Tibial nerve (tissue), 4 donors: ENCODE measurements at regions not wholly inside any gene's neighbourhood (a gene's known extent, or its start where the extent isn't known, plus 50 kb on each side); places are given as distances from the start of the nearest gene placed in this dataset.

Experiments
- DNase-seq, 2 donors: peaks; one replicate each; pipeline ENCODE4 v3.0.0-alpha.2; 2019; ENCODE audit warnings: low spot score in 2 of 2
- H3K27ac ChIP-seq, 4 donors: fragments of 200-600 bp; sonication (generic) in 3 of 4; one replicate each; pipeline ENCODE4 v1.5.1; 2017 to 2019; ENCODE audit warnings: mild to moderate bottlenecking in 1 of 4
- H3K27me3 ChIP-seq, 2 donors: fragments of 200-600 bp; sonication (generic) in 1 of 2; one replicate each; pipeline versions ENCODE4 v1.5.1 to v1.6.0; 2017 to 2019
- H3K36me3 ChIP-seq, 3 donors: fragments of 200-600 bp; sonication (generic); one replicate each; pipeline ENCODE4 v1.5.1; 2018 to 2019
- H3K4me1 ChIP-seq, 4 donors: fragments of 200-600 bp; sonication (generic) in 3 of 4; one replicate each; pipeline ENCODE4 v1.5.1; 2017 to 2019
- H3K4me3 ChIP-seq, 4 donors: fragments of 200-600 bp; sonication (generic) in 3 of 4; one replicate each; pipeline ENCODE4 v1.5.1; 2017 to 2019; ENCODE audit warnings: mild to moderate bottlenecking in 1 of 4, moderate library complexity in 1 of 4
- H3K9me3 ChIP-seq, 4 donors: fragments of 200-600 bp; sonication (generic) in 3 of 4; one replicate each; pipeline ENCODE4 v1.5.1; 2017 to 2019
- CTCF ChIP-seq, 5 experiments: fragments of 200-600 bp in 3 of 5; fragments of 450-650 bp in 2 of 5; sonication (generic) in 3 of 5; IDR thresholded peaks; one replicate each; pipeline ENCODE4 v1.5.1; 2016 to 2019; ENCODE audit warnings: antibody characterized with exemption in 5 of 5, mild to moderate bottlenecking in 3 of 5, moderate library complexity in 2 of 5
- EP300 ChIP-seq, 2 donors: sonication (generic); formaldehyde crosslinking; IDR thresholded peaks; one replicate each; pipeline ENCODE4 v1.6.1; 2017; ENCODE audit warnings: antibody characterized with exemption in 2 of 2, mild to moderate bottlenecking in 1 of 2
- POLR2A ChIP-seq, 2 donors: fragments of 450-650 bp; IDR thresholded peaks; one replicate each; pipeline ENCODE4 v1.6.1; 2017; ENCODE audit warnings: antibody characterized with exemption in 2 of 2, mild to moderate bottlenecking in 2 of 2, moderate library complexity in 2 of 2
- WGBS, 2 donors: methylation state at CpG; one replicate each; pipeline ENCODE4 v1.1.5; 2018; 5-methylcytosine and 5-hydroxymethylcytosine counted together

- DNase-seq: no peak
- WGBS, 2 donors: 86 to 87% methylated on average over 1 of the region's 1 CpG
- TF ChIP-seq CTCF (IDR thresholded peaks at IDR 0.05) (no peak), POLR2A (IDR thresholded peaks at IDR 0.05) (no peak), EP300 (IDR thresholded peaks at IDR 0.05) (no peak)
These were observed 137.2 kb downstream of the CYSLTR2 start for GRCh38 chr13:48790966-48791365.

GRCh38 chr13:48797127-48797526, 143.4 kb downstream of the CYSLTR2 start:
- Histone ChIP-seq H3K27ac (no peak overlapping the region), H3K27me3 (no peaks in the 10 kb centered on the region), H3K36me3 (no peaks in the 10 kb centered on the region), H3K4me1 (no peaks in the 10 kb centered on the region), H3K4me3 (no peak overlapping the region), H3K9me3 (no peaks in the 10 kb centered on the region)
- DNase-seq: no peak
- TF ChIP-seq CTCF (IDR thresholded peaks at IDR 0.05) (no peak), POLR2A (IDR thresholded peaks at IDR 0.05) (no peak), EP300 (IDR thresholded peaks at IDR 0.05) (no peak)
- WGBS, 2 donors: 58 to 59% methylated on average over 3 of the region's 3 CpGs

More at GRCh38 chr13:48790966-48791365, 137.2 kb downstream of the CYSLTR2 start:
- H3K27ac ChIP-seq: no peak overlapping the region
- H3K9me3 ChIP-seq: no peaks in the 10 kb centered on the region
- no peak overlapping the region for H3K4me3 ChIP-seq
- H3K4me1 ChIP-seq: no peaks in the 10 kb centered on the region
- no peaks in the 10 kb centered on the region for H3K27me3 ChIP-seq
- no peaks in the 10 kb centered on the region for H3K36me3 ChIP-seq

- WGBS, 2 donors: 94% methylated on average over 1 of the region's 1 CpG
These were observed 144.0 kb downstream of the CYSLTR2 start for GRCh38 chr13:48797761-48798160.

GRCh38 chr13:48798180-48798579, 144.5 kb downstream of the CYSLTR2 start:
- Histone ChIP-seq H3K36me3 (no peaks in the 10 kb centered on the region), H3K27me3 (no peaks in the 10 kb centered on the region), H3K4me1 (no peaks in the 10 kb centered on the region), H3K27ac (no peak overlapping the region), H3K4me3 (no peak overlapping the region), H3K9me3 (no peaks in the 10 kb centered on the region)
- WGBS, 2 donors: 80 to 83% methylated on average over 2 of the region's 2 CpGs
- TF ChIP-seq POLR2A (IDR thresholded peaks at IDR 0.05): no peak
- no peak for TF ChIP-seq EP300 (IDR thresholded peaks at IDR 0.05)
- TF ChIP-seq CTCF (IDR thresholded peaks at IDR 0.05): no peak
- no peak for DNase-seq

More at GRCh38 chr13:48797761-48798160, 144.0 kb downstream of the CYSLTR2 start:
- Histone ChIP-seq H3K9me3 (no peaks in the 10 kb centered on the region), H3K27me3 (no peaks in the 10 kb centered on the region), H3K36me3 (no peaks in the 10 kb centered on the region), H3K4me3 (no peak overlapping the region), H3K4me1 (no peaks in the 10 kb centered on the region), H3K27ac (no peak overlapping the region)
- DNase-seq: no peak
- TF ChIP-seq EP300 (IDR thresholded peaks at IDR 0.05) (no peak), POLR2A (IDR thresholded peaks at IDR 0.05) (no peak), CTCF (IDR thresholded peaks at IDR 0.05) (no peak)

GRCh38 chr13:48801255-48801654, 147.5 kb downstream of the CYSLTR2 start:
- Histone ChIP-seq H3K4me3 (no peak overlapping the region), H3K27me3 (no peaks in the 10 kb centered on the region), H3K9me3 (no peaks in the 10 kb centered on the region), H3K4me1 (no peaks in the 10 kb centered on the region), H3K27ac (no peak overlapping the region), H3K36me3 (no peaks in the 10 kb centered on the region)
- TF ChIP-seq POLR2A (IDR thresholded peaks at IDR 0.05) (no peak), CTCF (IDR thresholded peaks at IDR 0.05) (no peak), EP300 (IDR thresholded peaks at IDR 0.05) (no peak)
- 59 to 65% methylated on average over 3 of the region's 3 CpGs for WGBS, 2 donors
- DNase-seq: no peak
